ENCODE measurements at regions not wholly inside any gene's neighbourhood (a gene's known extent, or its start where the extent isn't known, plus 50 kb on each side); places are given as distances from the start of the nearest gene placed in this dataset.

GRCh38 chr1:213884402-213884801 is 103.4 kb upstream of the PROX1 start:
- TF ChIP-seq EZH2 (IDR thresholded peaks at IDR 0.05) = no peak
- TF ChIP-seq, protein P1, sequence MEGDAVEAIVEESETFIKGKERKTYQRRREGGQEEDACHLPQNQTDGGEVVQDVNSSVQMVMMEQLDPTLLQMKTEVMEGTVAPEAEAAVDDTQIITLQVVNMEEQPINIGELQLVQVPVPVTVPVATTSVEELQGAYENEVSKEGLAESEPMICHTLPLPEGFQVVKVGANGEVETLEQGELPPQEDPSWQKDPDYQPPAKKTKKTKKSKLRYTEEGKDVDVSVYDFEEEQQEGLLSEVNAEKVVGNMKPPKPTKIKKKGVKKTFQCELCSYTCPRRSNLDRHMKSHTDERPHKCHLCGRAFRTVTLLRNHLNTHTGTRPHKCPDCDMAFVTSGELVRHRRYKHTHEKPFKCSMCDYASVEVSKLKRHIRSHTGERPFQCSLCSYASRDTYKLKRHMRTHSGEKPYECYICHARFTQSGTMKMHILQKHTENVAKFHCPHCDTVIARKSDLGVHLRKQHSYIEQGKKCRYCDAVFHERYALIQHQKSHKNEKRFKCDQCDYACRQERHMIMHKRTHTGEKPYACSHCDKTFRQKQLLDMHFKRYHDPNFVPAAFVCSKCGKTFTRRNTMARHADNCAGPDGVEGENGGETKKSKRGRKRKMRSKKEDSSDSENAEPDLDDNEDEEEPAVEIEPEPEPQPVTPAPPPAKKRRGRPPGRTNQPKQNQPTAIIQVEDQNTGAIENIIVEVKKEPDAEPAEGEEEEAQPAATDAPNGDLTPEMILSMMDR (IDR thresholded peaks at IDR 0.05) = no peak

All from neural progenitor cell (in vitro differentiated cells).